GM21528 (cell line): ENCODE measurements at regions not wholly inside any gene's neighbourhood (a gene's known extent, or its start where the extent isn't known, plus 50 kb on each side); places are given as distances from the start of the nearest gene placed in this dataset.

Experiments
- ATAC-seq: cut with Tn5 transposase; IDR thresholded peaks from one replicate; pipeline ENCODE4 v1.9.1; 2021; ENCODE audit warnings: mild to moderate bottlenecking, moderate library complexity; ENCODE audit not compliant: unreplicated experiment, low FRiP score

DNA sequence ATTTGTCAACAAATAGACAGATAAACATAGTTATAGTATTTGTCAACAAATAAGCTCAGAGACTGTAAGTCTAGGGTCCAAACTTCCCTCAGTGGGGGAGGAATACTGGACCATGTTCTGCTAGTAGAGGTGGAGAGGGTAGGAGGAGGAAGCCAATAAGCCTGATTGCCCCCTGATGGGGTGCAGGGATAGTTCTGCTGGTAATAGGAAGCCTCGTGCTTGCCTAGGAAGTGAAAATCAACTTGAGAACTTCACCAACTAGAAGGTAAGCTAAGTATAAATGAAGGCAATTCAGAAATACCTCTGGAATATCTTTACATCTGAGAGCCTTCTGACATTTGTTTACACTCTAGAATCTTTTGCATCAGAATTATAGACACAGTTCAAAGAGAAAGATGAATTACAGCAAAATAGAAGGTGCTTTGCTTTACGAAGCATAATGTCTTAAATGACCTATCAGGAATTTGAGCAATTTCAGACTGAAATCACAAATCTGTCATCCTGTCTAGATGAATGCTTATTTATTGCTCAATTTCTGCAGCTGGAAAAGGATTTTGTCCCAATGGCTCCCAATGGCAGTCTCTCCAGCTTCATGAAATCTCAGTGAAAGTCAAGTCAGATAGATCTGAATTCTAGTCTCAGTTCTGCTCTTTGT, 225.6 kb upstream of the TBC1D5 start:
- ATAC-seq: no peak

DNA sequence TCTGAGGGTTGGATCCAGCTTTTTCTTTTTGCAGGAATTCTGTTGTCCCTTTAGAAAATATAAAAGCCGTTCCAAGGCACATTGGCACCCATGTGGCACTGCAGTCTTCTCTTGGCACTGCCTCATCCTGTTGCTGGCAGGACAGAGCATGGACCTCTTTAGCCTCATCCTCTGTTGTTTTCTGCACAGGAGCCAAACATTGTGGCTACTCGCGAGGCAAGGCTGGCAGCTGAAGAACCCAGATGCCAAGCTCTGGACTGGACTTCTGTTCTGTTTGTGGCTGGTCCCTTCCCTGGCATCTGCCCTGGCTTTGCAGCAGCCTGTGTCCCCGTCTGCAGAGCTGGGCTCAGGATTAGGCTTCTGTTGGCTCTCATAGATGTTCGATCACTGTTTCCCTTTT, 224.7 kb upstream of the TBC1D5 start:
- ATAC-seq: no peak

DNA sequence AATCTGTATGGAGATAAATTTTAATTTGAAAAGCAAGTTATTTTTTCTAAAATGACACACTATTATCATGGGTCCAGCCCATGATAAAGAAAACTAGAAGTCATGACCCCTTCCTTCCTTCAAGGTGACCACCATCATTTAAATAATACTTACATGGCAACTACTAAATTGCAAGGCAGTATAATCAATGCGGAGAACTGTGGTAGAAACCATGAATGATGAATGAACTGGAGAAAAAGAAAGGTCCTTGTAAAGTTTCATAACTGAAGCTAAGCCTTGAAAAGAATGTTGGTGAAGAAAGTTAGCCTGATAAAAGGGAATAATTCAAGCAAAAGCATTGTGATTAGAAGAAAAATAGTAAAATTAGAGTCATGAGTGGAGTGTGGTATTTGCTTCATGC, 222.9 kb upstream of the TBC1D5 start:
- no peak for ATAC-seq

DNA sequence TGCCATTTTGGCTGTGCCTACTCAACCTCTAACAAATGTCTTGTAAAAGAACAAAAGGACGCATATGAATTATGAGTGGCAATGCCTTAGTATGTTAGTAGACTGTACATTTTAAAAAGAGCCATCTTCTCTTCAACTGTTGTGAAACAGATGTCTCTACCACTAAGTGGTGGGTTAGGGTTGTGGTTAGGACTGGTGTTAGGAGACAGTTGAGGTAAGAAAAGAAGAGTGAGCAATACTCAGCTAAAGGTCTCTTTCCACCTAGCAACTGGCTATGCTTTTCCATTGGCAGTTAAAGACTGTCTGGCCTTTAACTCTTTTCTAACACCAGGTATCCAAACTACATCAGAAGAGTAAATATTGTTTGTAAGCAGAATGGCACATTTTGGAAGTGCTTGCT, 221.7 kb upstream of the TBC1D5 start:
- no peak for ATAC-seq

DNA sequence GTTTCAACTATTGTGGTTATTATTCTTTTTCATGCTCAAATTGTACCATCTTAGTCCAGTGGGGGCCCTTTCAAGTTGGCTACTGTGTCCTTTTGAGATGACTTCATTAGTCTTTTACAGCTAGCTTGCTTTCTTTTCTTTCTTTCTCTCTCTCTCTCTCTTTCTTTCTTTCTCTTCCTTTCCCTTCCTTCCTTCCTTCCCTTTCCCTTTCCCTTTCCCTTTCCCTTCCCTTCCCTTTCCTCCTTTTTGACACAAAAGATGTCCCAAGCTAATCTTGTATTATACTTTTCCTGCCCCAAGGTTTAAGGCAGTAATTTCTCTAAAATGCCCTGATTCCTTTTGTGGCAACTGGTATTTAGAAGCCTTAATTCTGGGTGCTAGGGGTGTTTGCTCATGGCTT, 213.0 kb upstream of the TBC1D5 start:
- no peak for ATAC-seq

DNA sequence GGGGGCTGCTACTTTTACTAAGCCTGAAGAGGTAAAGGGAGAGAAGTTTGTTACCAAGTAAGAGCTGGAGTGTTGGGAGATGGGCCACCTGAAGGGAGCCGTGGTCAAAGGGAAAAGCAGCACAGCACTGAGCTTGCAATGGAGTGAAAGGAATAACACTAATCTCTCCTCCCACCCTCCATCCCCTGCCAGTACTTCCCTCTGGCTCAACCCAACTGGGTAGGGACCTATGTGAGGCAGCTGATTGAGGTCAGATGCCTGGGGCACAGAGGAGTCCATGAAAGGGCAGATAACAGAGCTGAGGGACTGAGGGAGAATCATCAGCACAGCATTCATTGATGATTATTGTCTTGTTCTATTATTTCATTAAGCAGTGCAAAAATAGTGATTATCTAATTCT, 212.4 kb upstream of the TBC1D5 start:
- no peak for ATAC-seq

DNA sequence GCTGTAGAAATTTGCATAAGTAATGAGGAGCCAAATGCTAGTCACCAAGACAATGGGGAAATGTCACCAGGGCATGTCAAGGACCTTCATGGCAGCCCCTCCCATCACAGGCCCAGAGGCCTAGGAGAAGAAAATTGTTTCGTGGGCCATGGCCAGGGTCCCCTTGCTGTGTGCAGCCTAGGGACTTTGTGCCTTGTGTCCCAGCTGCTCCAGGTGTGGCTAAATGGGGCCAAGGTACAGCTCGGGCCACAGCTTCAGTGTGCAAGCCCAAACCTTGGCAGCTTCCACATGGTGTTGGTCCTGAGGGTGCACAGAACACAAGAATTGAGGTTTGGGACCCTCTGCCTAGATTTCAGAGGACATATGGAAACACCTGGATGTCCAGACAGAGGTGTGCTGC, 208.8 kb upstream of the TBC1D5 start:
- no peak for ATAC-seq

DNA sequence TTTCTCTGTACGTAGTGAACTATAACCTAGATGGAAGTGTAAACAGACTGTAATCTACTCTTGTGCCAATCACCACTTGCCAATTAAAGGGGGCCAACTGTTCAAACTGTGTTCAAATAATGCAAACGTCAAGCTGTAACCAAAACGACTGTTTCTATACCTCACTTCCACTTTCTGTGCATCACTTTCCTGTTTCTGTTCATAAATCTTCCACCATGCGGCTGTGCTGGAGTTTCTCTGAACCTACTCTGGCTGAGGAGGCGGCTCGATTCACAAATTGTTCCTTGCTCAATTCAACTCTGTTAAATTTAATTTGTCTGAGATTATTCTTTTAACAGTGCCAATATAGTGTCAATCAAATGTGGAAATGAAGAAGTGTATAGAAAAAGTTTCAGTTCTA, 206.7 kb upstream of the TBC1D5 start:
- ATAC-seq: no peak

DNA sequence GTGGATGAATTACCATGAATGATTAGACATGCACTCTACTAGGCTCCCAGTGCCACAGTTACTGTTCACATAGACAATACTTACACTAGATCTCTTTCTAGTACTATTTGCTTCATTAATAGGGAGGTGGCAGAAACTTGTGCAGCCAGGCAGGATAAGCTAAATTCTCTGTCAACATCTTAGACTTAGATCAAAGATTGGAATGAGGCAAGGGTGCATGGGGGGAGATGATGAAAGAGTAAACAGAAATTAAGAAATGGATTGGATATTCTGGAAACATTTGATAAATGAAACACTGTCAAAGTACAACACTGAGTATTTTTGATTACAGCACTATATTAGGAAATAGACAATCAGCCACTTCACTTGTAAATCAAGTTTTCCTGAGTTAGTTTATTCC, 205.4 kb upstream of the TBC1D5 start:
- no peak for ATAC-seq

DNA sequence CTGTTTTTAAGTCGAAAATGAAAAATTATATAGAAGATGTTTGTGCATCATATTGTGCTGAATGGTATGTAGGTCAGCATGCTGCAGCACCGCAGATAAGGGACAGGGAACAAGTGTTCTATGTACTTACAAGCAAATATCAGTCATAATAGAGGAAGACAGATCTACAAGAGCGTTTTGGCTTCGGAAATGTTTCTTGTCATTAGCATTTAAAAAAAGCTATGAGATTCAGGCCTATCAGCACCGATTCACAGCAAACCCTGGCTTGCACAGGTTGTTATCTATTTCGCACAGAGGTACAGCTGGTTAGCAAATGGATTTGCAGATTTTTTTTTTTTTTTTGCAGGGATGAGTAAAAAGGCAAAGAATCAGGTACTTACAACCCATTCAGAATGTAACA, 204.2 kb upstream of the TBC1D5 start:
- ATAC-seq: no peak

DNA sequence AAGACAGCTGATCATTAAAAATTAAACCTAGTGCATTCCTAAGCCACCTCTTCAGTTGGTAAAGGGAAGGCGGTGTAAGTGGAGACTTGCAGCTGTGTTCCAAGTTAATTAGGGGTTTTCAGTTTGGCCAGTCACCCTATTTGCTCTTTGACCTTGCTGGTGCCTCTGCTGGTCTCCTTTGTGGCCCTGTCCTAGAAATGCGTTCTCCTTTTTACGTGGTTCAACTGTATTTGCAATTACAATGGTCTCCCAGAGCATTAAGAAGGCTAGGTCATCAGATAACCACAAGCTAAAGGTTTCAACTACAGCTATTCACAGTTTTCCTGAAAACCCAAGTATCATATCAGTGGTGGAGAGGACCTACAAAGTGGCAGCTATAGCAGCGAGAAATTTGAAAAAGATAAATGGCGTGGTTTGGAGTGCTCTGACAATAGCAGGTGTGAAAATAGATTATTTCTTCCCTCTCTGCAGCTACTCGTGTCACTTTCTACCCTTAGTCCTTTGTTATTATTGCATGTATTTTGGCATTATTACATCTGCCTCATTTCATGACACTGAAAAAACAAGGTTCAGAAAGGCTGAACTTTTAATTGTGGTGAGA, 203.5 kb upstream of the TBC1D5 start:
- ATAC-seq: no peak

DNA sequence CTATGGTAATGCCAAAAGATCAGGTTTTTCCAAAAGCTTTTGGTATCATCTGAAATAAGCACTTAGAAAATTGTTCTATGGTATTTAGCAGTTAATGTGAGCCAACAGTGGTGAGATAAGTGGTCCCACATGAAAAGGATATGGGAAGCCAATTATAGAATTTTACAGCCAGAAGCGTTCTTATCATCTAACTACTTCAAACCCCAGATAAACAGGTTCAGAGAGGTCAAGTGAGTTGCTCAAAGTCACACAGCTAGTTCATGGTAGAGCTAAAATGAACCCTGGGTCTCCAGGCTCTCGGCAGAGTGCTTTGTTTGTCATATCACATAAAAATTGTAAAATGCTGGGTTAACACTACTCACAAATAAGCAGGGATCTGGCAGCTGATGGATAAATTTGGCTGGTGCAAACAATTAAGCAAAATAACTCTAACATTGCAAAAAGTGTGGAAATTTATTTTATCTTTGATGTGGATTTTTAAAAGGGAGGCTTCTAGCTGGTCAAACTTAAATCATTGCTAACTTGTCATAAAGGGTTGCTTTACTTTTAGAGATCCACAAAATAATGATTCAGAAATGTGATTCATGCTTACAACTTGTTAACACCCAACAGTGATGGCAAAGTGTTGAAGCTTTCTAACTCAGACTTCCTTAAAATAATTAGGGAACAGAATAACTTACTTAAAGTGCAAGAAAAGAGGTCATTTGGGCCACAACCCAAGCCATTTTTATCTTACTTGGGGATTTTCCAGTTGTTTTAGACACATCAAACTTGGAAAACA, 202.8 kb upstream of the TBC1D5 start:
- no peak for ATAC-seq

DNA sequence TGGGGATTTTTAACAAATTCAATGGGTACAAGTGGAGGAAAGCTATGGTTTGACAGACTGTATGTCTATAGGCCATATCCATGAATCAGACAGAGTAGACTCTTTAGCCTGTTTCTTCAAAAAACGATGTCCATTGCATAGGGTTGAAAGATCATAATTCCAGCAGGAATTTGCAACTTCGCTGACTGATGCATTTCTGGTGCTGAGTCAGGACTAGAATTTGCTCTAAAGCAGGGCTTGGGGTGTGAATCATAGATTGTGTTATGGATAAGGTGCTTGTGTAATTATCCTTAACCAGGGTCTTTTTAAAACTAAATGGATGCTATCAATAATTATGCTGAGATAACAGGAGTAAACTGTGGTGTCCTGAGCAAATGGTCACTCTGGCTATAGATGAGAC, 200.4 kb upstream of the TBC1D5 start:
- no peak for ATAC-seq

DNA sequence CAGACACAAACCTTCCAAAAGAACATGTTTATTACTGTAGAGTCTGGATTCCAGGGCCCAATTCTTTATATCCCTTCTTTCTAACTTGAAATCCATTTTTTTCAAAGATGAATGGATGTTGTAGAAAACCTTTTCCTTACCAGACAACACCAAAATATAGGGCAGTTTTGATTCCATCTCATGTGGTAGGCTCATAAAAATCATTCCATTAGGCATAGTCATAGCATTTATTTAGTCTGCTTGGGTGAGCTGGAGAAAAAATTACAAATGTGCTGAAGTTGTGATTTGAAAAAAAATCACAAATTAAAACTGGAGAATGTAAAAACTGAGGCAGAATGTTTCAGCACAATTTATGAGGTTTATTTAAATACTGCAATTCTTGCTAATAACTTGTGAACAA, 199.3 kb upstream of the TBC1D5 start:
- ATAC-seq: no peak

DNA sequence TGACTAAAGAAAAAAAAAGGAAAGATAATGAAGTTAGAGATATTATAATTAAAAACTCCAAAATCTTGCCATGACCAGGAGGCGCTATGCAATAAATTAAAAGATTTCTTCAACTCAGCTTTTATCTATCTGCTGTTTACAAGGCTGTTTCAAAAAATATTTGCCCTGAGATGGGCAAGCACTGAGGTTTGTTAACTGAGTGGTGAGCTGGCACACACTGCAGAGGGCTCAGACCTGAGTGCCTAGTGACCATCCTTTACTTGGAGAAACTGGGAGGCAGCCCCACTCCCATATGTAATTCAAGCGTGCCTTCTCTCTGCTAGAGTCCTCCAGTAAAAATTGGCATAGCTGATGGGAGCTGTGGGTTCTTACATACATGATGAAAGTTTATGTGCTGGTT, 198.7 kb upstream of the TBC1D5 start:
- ATAC-seq: no peak

DNA sequence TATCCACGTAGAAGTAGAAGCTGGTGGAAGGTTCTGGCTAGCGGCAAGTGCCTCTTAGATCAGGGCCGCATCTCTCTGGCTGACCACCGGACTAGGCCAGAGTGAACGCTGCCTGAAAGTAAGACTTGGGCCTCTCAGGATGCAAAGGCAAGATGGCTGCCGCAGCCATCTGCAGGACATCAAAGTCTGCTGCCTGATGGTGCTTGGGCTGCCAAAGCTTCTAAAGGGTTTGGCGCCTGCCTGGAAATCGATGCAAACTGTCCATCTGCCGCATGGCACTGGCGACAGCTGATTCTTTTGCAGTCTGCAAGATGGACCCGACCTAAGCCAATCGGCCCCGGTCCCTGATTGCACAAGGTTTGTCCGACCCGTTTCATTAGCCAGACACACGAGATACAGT, 196.7 kb upstream of the TBC1D5 start:
- no peak for ATAC-seq

DNA sequence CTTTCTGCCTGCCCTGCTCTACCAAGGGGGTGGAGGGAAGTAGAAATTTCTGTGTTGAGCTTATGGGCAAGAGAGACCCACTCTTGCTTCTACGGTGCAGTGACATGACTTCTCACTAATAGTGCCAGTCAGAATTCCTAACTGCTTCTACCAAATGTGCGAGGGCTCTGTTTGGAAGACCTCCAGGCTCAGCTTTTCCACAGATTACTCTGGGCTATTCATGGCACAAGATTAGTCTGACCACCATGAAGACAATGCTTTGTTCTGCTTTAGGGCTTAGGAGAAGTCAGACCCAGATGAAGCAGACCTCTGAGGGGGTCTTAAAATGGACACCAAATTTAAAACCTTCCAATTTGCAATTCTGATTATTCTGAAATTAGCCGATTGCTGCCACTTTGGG, 195.9 kb upstream of the TBC1D5 start:
- no peak for ATAC-seq

DNA sequence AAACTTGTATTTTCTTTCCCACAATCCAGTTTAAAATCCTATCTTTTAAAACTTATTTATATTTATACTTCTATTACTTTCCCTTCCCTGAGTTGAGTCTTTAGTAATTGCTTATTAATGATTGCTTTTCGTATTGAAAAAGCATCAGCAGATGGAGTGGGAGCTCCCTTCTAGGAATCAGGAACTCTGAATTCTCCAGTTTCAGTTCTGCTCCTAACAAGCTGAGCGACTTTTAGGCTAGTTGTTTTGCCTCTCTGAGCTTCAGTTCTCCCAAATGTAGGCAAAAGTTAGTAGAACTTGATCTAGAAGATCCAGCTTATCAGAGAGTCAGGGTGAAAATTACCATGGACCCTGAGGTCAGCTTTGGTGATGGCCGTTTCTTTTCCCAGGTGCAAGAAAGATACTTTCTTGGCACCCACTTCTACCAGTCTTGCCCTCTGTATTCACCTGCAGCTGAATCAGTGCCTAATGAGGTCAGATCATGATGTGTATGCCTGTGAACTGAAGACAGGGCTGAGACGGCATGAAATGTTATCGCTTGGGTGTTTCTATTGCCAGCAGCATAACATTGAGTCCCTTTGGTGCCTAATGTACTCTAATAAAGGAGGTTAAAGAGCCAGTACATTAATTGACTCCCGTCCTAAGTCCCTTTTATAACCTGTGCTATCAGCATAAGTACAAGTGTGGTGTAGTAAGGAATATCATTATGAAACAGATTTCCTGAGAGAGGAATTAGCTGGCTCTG, 194.5 kb upstream of the TBC1D5 start:
- ATAC-seq: no peak

DNA sequence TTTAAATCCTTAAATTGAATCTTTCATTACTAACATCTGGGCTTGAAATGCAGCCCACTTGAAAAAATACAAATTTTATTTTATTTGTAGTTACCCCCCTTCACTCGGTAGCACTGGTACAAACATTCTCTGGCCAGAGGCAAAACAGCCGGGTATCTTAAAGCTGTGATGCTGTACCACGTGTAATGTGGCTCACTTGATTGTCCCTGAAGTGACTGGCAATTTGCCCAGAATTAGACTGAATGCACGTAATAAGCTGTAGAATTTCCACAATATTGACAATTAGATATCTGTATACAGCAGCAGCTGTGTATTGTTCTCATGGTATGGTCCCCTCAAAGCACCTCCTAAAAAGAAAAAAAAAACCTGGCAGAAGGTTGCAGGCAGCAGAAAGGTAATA, 192.8 kb upstream of the TBC1D5 start:
- ATAC-seq: no peak

DNA sequence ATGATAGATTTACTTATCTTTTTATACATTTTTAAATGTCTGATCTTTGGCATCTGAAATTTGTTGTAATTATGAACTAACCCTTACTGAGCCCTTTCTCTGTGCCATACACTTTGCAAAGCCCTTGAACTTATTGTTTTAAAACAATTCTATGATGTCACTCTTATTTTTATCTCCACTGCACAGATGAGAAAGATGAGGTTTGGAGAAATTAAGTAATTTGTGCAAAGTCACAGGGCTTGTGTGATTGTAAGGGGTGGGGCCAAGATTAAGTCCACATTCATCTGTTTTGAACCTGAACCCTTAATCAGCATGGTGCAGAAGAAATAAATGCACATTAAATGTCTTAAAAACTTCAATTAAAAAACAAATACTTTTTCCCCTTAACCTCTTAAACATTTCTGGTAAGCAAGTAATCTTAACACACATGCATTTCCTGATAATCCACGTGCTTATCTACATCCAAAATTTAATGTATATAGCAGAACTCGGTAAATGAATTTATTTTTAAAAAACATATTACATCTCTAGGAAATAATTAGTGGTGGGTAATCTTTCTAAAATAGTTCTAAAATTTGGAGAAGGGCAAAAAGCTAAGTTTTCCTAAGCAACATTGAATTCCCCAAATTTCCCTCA, 189.8 kb upstream of the TBC1D5 start:
- ATAC-seq: no peak

DNA sequence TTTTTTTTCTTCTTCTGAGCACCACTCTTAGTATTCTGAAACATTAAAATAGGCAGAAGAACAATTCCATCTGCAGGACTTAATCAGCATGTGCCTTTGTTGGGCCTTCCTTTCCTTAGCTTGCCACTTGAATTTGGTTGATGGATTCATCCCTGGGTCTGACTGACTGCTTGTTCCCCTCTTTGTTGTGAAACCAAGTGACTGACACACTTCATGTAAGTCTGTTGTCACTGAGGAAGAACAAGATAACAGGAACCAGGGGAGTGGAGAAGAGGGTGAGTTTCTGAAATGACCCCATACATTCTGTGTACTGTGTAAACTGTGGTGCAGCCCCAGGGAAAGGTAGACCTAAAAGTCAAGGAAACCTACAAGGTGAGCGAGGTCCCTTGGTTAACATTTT, 188.7 kb upstream of the TBC1D5 start:
- ATAC-seq: no peak
